HepG2 (cell line): ENCODE measurements at regions not wholly inside any gene's neighbourhood (a gene's known extent, or its start where the extent isn't known, plus 50 kb on each side); places are given as distances from the start of the nearest gene placed in this dataset.

Source experiments
- BRD4 ChIP-seq: sonication (generic); formaldehyde crosslinking; IDR thresholded peaks from 2 replicates; pipeline ENCODE4 v1.4.0; 2020; ENCODE audit warnings: missing genetic modification reagents
- CAMTA2 ChIP-seq: sonication (generic); formaldehyde crosslinking; IDR thresholded peaks from 2 replicates; pipeline ENCODE4 v1.4.0; 2020; ENCODE audit warnings: mild to moderate bottlenecking, missing genetic modification reagents, borderline replicate concordance
- MYNN ChIP-seq: sonication (generic); formaldehyde crosslinking; IDR thresholded peaks from 2 replicates; pipeline ENCODE4 v1.4.0; 2020; ENCODE audit warnings: mild to moderate bottlenecking, low read depth, missing genetic modification reagents
- NFIC ChIP-seq: IDR thresholded peaks from 2 replicates; pipeline ENCODE4 v1.6.1; 2012; ENCODE audit warnings: mild to moderate bottlenecking, low read length, inconsistent platforms
- POLR2A ChIP-seq, 2 experiments: IDR thresholded peaks; 2 replicates each; pipeline ENCODE4 v1.6.1; 2011; ENCODE audit warnings: low read depth in 2 of 2, low read length in 2 of 2, mild to moderate bottlenecking in 1 of 2, moderate library complexity in 1 of 2; ENCODE audit not compliant: insufficient read depth in 1 of 2
- SRF ChIP-seq: IDR thresholded peaks from 2 replicates; pipeline ENCODE4 v1.6.1; 2011; ENCODE audit warnings: mild to moderate bottlenecking, low read depth, low read length, moderate library complexity
- TAF1 ChIP-seq: sonication (generic); formaldehyde crosslinking; IDR thresholded peaks from 2 replicates; pipeline ENCODE4 v1.4.0; 2020; ENCODE audit warnings: missing genetic modification reagents
- ZNF343 ChIP-seq: sonication (generic); formaldehyde crosslinking; IDR thresholded peaks from 2 replicates; pipeline ENCODE4 v1.4.0; 2020; ENCODE audit warnings: mild to moderate bottlenecking, missing genetic modification reagents
- TF ChIP-seq, protein P1 (sequence below): sonication (generic); formaldehyde crosslinking; IDR thresholded peaks from 2 replicates; pipeline ENCODE4 v1.5.1; 2020; ENCODE audit warnings: missing genetic modification reagents, mild to moderate bottlenecking, borderline replicate concordance
- TF ChIP-seq, protein P2 (sequence below): sonication (generic); formaldehyde crosslinking; IDR thresholded peaks from 2 replicates; pipeline ENCODE4 v1.5.0; 2020; ENCODE audit warnings: mild to moderate bottlenecking, missing genetic modification reagents, moderate library complexity
- TF ChIP-seq, protein P3 (sequence below), 2 experiments: IDR thresholded peaks; 2 replicates each; pipeline ENCODE4 v1.6.1; 2011 to 2012; ENCODE audit warnings: low read length in 2 of 2, borderline replicate concordance in 1 of 2, low read depth in 1 of 2, mild to moderate bottlenecking in 1 of 2, moderate library complexity in 1 of 2
- TF ChIP-seq, protein P4 (sequence below): sonication (generic); formaldehyde crosslinking; IDR thresholded peaks from 2 replicates; pipeline ENCODE4 v1.4.0; 2020; ENCODE audit warnings: mild to moderate bottlenecking, missing genetic modification reagents

DNA sequence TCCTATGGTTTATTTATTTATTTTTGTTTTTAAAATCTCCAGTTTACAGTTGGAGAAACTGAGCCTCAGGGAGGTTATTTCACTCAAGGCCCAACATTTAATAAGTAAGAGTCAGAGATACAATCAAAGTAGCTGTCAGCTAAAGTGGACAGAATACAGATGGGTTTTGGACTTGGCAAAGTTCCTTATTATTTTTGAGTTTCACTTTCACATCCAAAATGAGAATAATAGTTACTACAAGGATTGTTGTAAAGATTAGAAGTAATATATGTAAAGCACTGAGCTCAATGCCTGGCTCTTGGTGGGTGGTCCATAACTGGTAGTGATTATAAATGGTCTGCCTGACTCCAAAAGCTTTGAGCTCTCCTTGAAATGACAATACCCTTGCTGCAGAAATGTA is 87.5 kb upstream of the SESN3 start:
- no peak for TF ChIP-seq BRD4 (CRISPR knock-in tag)
- TF ChIP-seq, protein P1, sequence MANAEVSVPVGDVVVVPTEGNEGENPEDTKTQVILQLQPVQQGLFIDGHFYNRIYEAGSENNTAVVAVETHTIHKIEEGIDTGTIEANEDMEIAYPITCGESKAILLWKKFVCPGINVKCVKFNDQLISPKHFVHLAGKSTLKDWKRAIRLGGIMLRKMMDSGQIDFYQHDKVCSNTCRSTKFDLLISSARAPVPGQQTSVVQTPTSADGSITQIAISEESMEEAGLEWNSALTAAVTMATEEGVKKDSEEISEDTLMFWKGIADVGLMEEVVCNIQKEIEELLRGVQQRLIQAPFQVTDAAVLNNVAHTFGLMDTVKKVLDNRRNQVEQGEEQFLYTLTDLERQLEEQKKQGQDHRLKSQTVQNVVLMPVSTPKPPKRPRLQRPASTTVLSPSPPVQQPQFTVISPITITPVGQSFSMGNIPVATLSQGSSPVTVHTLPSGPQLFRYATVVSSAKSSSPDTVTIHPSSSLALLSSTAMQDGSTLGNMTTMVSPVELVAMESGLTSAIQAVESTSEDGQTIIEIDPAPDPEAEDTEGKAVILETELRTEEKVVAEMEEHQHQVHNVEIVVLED (CRISPR knock-in tag), result no peak
- TF ChIP-seq, protein P2, sequence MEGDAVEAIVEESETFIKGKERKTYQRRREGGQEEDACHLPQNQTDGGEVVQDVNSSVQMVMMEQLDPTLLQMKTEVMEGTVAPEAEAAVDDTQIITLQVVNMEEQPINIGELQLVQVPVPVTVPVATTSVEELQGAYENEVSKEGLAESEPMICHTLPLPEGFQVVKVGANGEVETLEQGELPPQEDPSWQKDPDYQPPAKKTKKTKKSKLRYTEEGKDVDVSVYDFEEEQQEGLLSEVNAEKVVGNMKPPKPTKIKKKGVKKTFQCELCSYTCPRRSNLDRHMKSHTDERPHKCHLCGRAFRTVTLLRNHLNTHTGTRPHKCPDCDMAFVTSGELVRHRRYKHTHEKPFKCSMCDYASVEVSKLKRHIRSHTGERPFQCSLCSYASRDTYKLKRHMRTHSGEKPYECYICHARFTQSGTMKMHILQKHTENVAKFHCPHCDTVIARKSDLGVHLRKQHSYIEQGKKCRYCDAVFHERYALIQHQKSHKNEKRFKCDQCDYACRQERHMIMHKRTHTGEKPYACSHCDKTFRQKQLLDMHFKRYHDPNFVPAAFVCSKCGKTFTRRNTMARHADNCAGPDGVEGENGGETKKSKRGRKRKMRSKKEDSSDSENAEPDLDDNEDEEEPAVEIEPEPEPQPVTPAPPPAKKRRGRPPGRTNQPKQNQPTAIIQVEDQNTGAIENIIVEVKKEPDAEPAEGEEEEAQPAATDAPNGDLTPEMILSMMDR (CRISPR knock-in tag), result no peak
- TF ChIP-seq CAMTA2 (CRISPR knock-in tag), result no peak
- no peak for TF ChIP-seq ZNF343 (CRISPR knock-in tag)
- no peak for TF ChIP-seq POLR2A (IDR thresholded peaks at IDR 0.05; ENCODE audit: insufficient read depth in 1 of 2, low read depth in 2 of 2, low read length in 2 of 2)
- TF ChIP-seq MYNN, result no peak
- TF ChIP-seq, protein P3, sequence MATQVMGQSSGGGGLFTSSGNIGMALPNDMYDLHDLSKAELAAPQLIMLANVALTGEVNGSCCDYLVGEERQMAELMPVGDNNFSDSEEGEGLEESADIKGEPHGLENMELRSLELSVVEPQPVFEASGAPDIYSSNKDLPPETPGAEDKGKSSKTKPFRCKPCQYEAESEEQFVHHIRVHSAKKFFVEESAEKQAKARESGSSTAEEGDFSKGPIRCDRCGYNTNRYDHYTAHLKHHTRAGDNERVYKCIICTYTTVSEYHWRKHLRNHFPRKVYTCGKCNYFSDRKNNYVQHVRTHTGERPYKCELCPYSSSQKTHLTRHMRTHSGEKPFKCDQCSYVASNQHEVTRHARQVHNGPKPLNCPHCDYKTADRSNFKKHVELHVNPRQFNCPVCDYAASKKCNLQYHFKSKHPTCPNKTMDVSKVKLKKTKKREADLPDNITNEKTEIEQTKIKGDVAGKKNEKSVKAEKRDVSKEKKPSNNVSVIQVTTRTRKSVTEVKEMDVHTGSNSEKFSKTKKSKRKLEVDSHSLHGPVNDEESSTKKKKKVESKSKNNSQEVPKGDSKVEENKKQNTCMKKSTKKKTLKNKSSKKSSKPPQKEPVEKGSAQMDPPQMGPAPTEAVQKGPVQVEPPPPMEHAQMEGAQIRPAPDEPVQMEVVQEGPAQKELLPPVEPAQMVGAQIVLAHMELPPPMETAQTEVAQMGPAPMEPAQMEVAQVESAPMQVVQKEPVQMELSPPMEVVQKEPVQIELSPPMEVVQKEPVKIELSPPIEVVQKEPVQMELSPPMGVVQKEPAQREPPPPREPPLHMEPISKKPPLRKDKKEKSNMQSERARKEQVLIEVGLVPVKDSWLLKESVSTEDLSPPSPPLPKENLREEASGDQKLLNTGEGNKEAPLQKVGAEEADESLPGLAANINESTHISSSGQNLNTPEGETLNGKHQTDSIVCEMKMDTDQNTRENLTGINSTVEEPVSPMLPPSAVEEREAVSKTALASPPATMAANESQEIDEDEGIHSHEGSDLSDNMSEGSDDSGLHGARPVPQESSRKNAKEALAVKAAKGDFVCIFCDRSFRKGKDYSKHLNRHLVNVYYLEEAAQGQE (IDR thresholded peaks at IDR 0.05; ENCODE audit: borderline replicate concordance in 1 of 2, low read depth in 1 of 2, low read length in 2 of 2), result no peak
- no peak for TF ChIP-seq SRF
- TF ChIP-seq, protein P4, sequence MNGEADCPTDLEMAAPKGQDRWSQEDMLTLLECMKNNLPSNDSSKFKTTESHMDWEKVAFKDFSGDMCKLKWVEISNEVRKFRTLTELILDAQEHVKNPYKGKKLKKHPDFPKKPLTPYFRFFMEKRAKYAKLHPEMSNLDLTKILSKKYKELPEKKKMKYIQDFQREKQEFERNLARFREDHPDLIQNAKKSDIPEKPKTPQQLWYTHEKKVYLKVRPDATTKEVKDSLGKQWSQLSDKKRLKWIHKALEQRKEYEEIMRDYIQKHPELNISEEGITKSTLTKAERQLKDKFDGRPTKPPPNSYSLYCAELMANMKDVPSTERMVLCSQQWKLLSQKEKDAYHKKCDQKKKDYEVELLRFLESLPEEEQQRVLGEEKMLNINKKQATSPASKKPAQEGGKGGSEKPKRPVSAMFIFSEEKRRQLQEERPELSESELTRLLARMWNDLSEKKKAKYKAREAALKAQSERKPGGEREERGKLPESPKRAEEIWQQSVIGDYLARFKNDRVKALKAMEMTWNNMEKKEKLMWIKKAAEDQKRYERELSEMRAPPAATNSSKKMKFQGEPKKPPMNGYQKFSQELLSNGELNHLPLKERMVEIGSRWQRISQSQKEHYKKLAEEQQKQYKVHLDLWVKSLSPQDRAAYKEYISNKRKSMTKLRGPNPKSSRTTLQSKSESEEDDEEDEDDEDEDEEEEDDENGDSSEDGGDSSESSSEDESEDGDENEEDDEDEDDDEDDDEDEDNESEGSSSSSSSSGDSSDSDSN (CRISPR knock-in tag), result no peak
- no peak for TF ChIP-seq TAF1 (CRISPR knock-in tag)
- no peak for TF ChIP-seq NFIC
